ENCODE measurements at regions not wholly inside any gene's neighbourhood (a gene's known extent, or its start where the extent isn't known, plus 50 kb on each side); places are given as distances from the start of the nearest gene placed in this dataset.

DNA sequence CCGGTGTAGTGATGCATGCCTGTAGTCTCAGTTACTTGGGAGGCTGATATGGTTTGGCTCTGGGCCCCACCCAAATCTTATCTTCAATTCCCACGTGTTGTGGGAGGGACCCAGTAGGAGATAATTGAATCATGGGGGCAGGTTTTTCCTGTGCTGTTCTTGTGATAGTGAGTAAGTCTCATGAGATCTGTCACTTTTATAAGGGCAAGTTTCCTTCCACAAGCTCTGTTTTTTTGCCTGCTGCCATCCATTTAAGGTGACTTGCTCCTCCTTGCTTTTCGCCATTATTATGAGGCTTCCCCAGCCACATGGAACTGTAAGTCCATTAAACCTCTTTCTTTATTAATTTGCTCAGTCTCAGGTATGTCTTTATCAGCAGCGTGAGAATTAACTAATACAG lies 566.7 kb upstream of the NECTIN3 start:
- Histone ChIP-seq H3K36me3 (ENCODE audit: control insufficient read depth in 2 of 2, insufficient read depth in 2 of 2, low read length in 1 of 2) (no peaks in the 10 kb centered on the region), H3K4me2 (ENCODE audit: control insufficient read depth, insufficient read depth) (no peak overlapping the region), H3K4me1 (ENCODE audit: control insufficient read depth, insufficient read depth, low read length) (no peaks in the 10 kb centered on the region), H3K27me3 (replicated peaks in 1 of 2; ENCODE audit: control insufficient read depth in 2 of 2, insufficient read depth in 2 of 2, low read length in 1 of 2) (no peaks in the 10 kb centered on the region), H2AFZ (ENCODE audit: control insufficient read depth, low read depth, low read length) (no peak overlapping the region), H3K4me3 (no peak overlapping the region), H3K27ac (ENCODE audit: control insufficient read depth, insufficient read depth) (no peak overlapping the region), H3K79me2 (ENCODE audit: control insufficient read depth, insufficient read depth, low read length) (no peaks in the 10 kb centered on the region), H3K9me3 (replicated peaks; ENCODE audit: control insufficient read depth, insufficient read depth, low read length) (no peaks in the 10 kb centered on the region), H4K20me1 (ENCODE audit: control insufficient read depth, insufficient read depth) (no peaks in the 10 kb centered on the region), H3K9ac (ENCODE audit: control insufficient read depth, insufficient read depth, low read length) (no peak overlapping the region)
- BruUV-seq (replicated peaks): no TSS peak
- WGBS (ENCODE audit: insufficient coverage, insufficient replicate concordance, low lambda C conversion rate, missing lambda C conversion rate): 10% methylated on average over 4 of the region's 4 CpGs
- ATAC-seq: no peak
- DNase-seq (ENCODE audit: low read depth, low spot score): no peak
- intact Hi-C loops (cut with micrococcal nuclease; ENCODE audit: unreplicated experiment) (no loop called here), in situ Hi-C loops (cut with MboI) (no loop called here)
- CTCF ChIA-PET: interaction anchor here (0.6 kb wide), 1 partner anchor 14 kb away, joined by 3 read pairs; no protein-coding TSS in a partner anchor
- FAIRE-seq: no peak
- SMC1A ChIA-PET (ENCODE audit: uncharacterized antibody, unreplicated experiment): no interaction called here
- TF ChIP-seq NFIC (IDR thresholded peaks at IDR 0.05; ENCODE audit: low read depth, low read length) (no peak), TCF3 (IDR thresholded peaks at IDR 0.05; ENCODE audit: borderline replicate concordance, insufficient read depth, low read depth, low read length) (no peak), CHD1 (IDR thresholded peaks at IDR 0.05; ENCODE audit: low read depth, low read length) (no peak), RAD21 (IDR thresholded peaks at IDR 0.05; ENCODE audit: insufficient read depth, low read depth, low read length) (no peak), JUNB (IDR thresholded peaks at IDR 0.05) (no peak), DPF2 (IDR thresholded peaks at IDR 0.05) (no peak), ZNF274 (IDR thresholded peaks at IDR 0.05; ENCODE audit: insufficient read depth, insufficient read length) (no peak), GATAD2B (conservative IDR thresholded peaks at IDR 0.05; ENCODE audit: low read depth) (no peak), EZH2 (IDR thresholded peaks at IDR 0.05; ENCODE audit: borderline replicate concordance, control insufficient read depth, low read depth, low read length) (no peak), SUPT20H (IDR thresholded peaks at IDR 0.05; ENCODE audit: borderline replicate concordance, control insufficient read depth, low read depth, low read length) (no peak)
- TF ChIP-seq, protein P1, sequence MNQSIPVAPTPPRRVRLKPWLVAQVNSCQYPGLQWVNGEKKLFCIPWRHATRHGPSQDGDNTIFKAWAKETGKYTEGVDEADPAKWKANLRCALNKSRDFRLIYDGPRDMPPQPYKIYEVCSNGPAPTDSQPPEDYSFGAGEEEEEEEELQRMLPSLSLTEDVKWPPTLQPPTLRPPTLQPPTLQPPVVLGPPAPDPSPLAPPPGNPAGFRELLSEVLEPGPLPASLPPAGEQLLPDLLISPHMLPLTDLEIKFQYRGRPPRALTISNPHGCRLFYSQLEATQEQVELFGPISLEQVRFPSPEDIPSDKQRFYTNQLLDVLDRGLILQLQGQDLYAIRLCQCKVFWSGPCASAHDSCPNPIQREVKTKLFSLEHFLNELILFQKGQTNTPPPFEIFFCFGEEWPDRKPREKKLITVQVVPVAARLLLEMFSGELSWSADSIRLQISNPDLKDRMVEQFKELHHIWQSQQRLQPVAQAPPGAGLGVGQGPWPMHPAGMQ (IDR thresholded peaks at IDR 0.05; ENCODE audit: borderline replicate concordance): no peak
- RAD21 ChIA-PET (ENCODE audit: unreplicated experiment): no interaction called here
- POLR2A ChIA-PET: interaction anchor here (0.6 kb wide), 1 partner anchor 408 kb away, joined by 3 read pairs; no protein-coding TSS in a partner anchor

All from GM12878 (cell line).